GM10248 (cell line): ENCODE measurements at regions not wholly inside any gene's neighbourhood (a gene's known extent, or its start where the extent isn't known, plus 50 kb on each side); places are given as distances from the start of the nearest gene placed in this dataset.

Experiments
- CTCF ChIA-PET: fragments of 300-600 bp; sonication (Branson Sonifier 250); formaldehyde crosslinking; extraction: SDS; loops from one replicate; lab custom pipeline; 2021; ENCODE audit warnings: antibody characterized with exemption; lab: Yijun Ruan, JAX
- POLR2A ChIA-PET: fragments of 350-650 bp; sonication (Branson Sonifier 250); formaldehyde crosslinking; extraction: SDS; loops from one replicate; lab custom pipeline; 2020; ENCODE audit warnings: antibody characterized with exemption; lab: Yijun Ruan, JAX
- DNase-seq: peaks from one replicate; pipeline ENCODE4 v3.0.0; 2012; ENCODE audit errors: extremely low spot score
- CTCF ChIP-seq: IDR thresholded peaks from 2 replicates; pipeline ENCODE4 v1.5.1; 2012; ENCODE audit warnings: mild to moderate bottlenecking, low read depth; ENCODE audit errors: extremely low read depth, missing control alignments, control extremely low read depth

- no peak for TF ChIP-seq CTCF
- DNase-seq = no peak
- CTCF ChIA-PET = no interaction called here
- POLR2A ChIA-PET = no interaction called here
Observed at GRCh38 chr5:71861682-71862081, 142.6 kb downstream of the CARTPT start.

- CTCF ChIA-PET = no interaction called here
- POLR2A ChIA-PET = no interaction called here
- no peak for TF ChIP-seq CTCF
- no peak for DNase-seq
Observed at GRCh38 chr5:71862087-71862486, 143.0 kb downstream of the CARTPT start.

GRCh38 chr5:71862507-71863060 is 143.5 kb downstream of the CARTPT start:
- TF ChIP-seq CTCF = no peak
- no peak for DNase-seq
- ChIA-PET POLR2A (no interaction called here), CTCF (no interaction called here)

- TF ChIP-seq CTCF = no peak
- ChIA-PET CTCF (no interaction called here), POLR2A (no interaction called here)
- DNase-seq = no peak
Observed at GRCh38 chr5:71864730-71865601, 145.9 kb downstream of the CARTPT start.

- POLR2A ChIA-PET = no interaction called here
- CTCF ChIA-PET = interaction anchor here (1.0 kb wide), 1 partner anchor 12 kb away, joined by 3 read pairs; no protein-coding TSS in a partner anchor
- no peak for TF ChIP-seq CTCF
- no peak for DNase-seq
Observed at GRCh38 chr5:71865665-71866320, 146.7 kb downstream of the CARTPT start.

GRCh38 chr5:71872311-71872864 is 153.3 kb downstream of the CARTPT start:
- TF ChIP-seq CTCF = no peak
- CTCF ChIA-PET = interaction anchor here (1.1 to 1.6 kb wide), 4 partner anchors 9 to 33 kb away, joined by 3 to 4 read pairs (median 3); no protein-coding TSS in a partner anchor
- DNase-seq = no peak
- POLR2A ChIA-PET = no interaction called here
